Chondrocyte (in vitro differentiated cells): ENCODE measurements at regions not wholly inside any gene's neighbourhood (a gene's known extent, or its start where the extent isn't known, plus 50 kb on each side); places are given as distances from the start of the nearest gene placed in this dataset.
"Not testable (repeated sequence)": the region's sequence is repeated elsewhere in the genome, so short reads cannot be mapped to it uniquely, and the experiment has no call there.

Experiments used
- DNase-seq: peaks from one replicate; pipeline ENCODE4 v3.0.0; 2021; ENCODE audit warnings: mixed read lengths, low spot score
- H3K27ac Mint-ChIP-seq: one replicate; pipeline ENCODE4 v1.8.0; 2021; ENCODE audit warnings: mild to moderate bottlenecking, moderate library complexity, mixed read lengths; ENCODE audit not compliant: unreplicated experiment
- H3K27me3 Mint-ChIP-seq: 2 replicates; pipeline ENCODE4 v1.8.0; 2021; ENCODE audit warnings: low read depth, mixed read lengths
- H3K36me3 Mint-ChIP-seq: 2 replicates; pipeline ENCODE4 v1.8.0; 2021; ENCODE audit warnings: low read depth, mixed read lengths
- H3K4me1 Mint-ChIP-seq: 2 replicates; pipeline ENCODE4 v1.8.0; 2021; ENCODE audit warnings: low read depth, mild to moderate bottlenecking, mixed read lengths
- H3K4me3 Mint-ChIP-seq: one replicate; pipeline ENCODE4 v1.8.0; 2021; ENCODE audit warnings: mild to moderate bottlenecking, moderate library complexity, mixed read lengths; ENCODE audit not compliant: unreplicated experiment
- H3K9me3 Mint-ChIP-seq: 2 replicates; pipeline ENCODE4 v1.8.0; 2021; ENCODE audit warnings: low read depth, mixed read lengths

DNA sequence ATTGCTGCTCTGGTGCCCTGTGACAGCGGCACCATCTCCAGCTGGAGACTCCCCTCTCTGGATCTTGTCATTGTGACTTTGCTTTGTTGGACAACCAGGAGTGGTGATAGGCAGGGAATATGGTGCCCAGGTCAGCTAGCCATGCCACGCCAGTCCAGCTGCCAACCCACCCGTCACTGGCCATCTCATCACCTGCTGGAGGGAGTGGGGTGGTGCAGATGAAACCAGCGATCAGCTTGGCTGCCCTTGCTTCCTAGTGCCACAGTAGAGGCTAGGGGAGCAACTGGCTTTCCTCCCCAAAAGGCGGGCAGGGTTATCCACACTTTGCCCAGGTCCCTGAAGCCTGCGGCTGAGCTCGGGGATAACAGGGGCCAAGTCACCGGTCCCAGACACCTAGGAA is 129.6 kb downstream of the POTEM start:
- not testable (repeated sequence) for H3K27ac Mint-ChIP-seq, H3K4me1 Mint-ChIP-seq, H3K27me3 Mint-ChIP-seq, H3K4me3 Mint-ChIP-seq, H3K9me3 Mint-ChIP-seq, H3K36me3 Mint-ChIP-seq
- DNase-seq = peak; percentile 90

DNA sequence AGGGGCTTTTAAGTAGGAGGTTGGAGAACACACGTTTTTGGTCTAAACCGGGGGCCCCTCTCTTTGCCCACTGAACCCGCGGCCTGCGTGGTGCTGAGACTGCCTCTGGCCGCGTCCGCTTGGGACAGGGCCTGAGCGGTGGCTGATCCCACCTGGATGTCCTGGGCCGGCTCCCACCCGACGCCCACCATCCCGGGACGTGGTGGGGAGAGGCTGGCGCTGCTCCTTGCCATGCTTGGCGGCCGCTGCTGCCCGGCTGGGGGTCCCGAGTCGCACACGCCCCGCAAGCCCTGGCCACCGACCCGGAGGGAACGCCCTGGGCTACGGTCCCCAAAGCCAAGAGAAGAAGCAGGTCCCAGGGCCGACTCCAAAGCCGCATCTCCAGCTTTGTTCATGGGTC is 130.1 kb downstream of the POTEM start:
- H3K4me1 Mint-ChIP-seq, H3K36me3 Mint-ChIP-seq, H3K4me3 Mint-ChIP-seq, H3K27ac Mint-ChIP-seq, H3K9me3 Mint-ChIP-seq, H3K27me3 Mint-ChIP-seq: not testable (repeated sequence)
- DNase-seq = peak; percentile 98

DNA sequence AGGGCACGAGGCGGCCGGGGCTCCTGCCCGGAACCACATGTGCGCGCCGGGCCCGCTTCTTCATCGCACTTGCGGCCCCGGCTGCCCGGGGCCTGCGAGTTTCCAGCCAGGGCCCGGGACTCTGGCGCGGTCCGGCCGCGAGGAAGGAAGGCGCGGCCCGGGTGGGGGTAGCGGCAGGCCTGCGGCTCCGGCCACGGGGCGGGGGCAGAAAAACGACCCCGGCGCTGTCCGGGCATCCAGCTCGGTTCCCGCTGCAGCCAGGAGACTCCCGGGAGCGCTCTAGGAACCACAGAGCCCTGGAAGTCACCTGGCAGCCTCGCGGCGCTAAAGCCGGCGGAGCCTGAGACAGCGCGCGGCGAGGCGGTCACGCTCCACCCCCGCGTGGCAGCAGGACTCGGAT is 130.5 kb downstream of the POTEM start:
- not testable (repeated sequence) for H3K36me3 Mint-ChIP-seq, H3K27ac Mint-ChIP-seq, H3K9me3 Mint-ChIP-seq, H3K4me1 Mint-ChIP-seq, H3K4me3 Mint-ChIP-seq, H3K27me3 Mint-ChIP-seq
- DNase-seq = peak; percentile 96

DNA sequence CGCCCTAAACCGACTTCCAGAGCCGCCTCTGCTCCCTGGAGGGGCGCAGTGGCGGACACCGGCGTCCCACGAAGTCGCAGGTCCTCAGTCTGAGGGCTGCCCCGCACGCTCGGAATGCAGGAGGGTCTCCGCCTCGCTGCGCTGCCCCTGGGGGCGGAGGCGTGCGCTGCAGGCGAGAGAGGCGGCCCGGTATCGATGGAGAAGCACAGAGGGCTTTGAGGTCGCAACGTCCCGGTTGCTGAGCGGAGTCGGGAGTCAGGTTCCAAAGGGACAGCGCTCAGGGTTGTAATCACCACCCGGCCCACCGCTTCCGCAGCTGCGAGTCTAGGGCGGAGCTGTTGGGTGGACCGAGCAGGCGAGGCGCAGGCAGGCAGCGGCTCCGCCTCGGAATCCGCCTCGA is 131.0 kb downstream of the POTEM start:
- peak; percentile 91 for DNase-seq
- not testable (repeated sequence) for H3K9me3 Mint-ChIP-seq, H3K27me3 Mint-ChIP-seq, H3K36me3 Mint-ChIP-seq, H3K4me3 Mint-ChIP-seq, H3K27ac Mint-ChIP-seq, H3K4me1 Mint-ChIP-seq

DNA sequence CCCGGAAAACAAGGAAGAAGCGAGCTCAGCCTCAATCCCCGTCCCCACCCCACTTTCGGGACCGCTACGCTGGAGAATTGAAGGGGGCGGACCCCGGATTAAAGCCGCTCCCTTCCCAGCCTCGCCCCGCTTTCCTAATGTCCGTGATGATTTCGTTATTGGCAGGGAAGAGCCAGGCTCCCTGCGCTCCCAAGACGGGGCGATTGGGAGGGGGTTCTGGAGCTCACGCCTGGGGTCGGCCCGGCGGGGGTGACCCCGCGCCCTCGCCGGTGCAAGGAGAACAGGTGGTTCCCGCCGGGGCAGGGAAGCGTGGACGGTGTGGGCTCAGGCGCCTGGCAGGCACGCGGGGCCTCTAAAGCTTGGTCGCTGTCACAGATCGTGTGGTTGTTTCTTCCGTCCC is 131.5 kb downstream of the POTEM start:
- not testable (repeated sequence) for H3K36me3 Mint-ChIP-seq, H3K4me1 Mint-ChIP-seq, H3K9me3 Mint-ChIP-seq, H3K4me3 Mint-ChIP-seq, H3K27me3 Mint-ChIP-seq, H3K27ac Mint-ChIP-seq
- DNase-seq = peak; percentile 97

DNA sequence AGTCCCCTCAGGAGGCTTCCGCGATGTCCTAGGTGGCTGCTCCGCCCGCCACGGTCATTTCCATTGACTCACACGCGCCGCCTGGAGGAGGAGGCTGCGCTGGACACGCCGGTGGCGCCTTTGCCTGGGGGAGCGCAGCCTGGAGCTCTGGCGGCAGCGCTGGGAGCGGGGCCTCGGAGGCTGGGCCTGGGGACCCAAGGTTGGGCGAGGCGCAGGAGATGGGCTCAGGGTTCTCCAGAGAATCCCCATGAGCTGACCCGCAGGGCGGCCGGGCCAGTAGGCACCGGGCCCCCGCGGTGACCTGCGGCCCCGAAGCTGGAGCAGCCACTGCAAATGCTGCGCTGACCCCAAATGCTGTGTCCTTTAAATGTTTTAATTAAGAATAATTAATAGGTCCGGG is 132.1 kb downstream of the POTEM start:
- not testable (repeated sequence) for H3K9me3 Mint-ChIP-seq, H3K27me3 Mint-ChIP-seq, H3K4me1 Mint-ChIP-seq, H3K4me3 Mint-ChIP-seq, H3K36me3 Mint-ChIP-seq, H3K27ac Mint-ChIP-seq
- DNase-seq = peak; percentile 86

DNA sequence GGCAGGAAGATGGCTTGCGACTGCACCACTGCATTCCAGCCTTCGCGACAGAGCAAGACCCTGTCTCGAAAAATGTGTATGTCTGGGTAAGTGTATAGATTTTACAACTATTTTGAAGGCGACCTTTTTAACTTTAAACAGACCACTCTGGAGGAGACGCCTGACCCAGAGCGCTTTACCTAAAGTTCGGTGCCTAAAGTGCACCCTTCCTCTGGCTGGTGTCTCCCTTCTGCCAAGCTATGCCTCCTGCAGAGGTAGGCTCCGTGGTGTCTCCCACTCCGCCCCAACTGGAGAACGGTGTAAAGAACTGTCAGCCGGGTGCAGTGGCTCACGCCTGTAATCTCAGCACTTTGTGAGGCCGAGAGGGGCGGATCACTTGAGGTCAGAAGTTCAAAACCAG is 132.7 kb downstream of the POTEM start:
- DNase-seq = peak; percentile 53
- H3K9me3 Mint-ChIP-seq, H3K4me1 Mint-ChIP-seq, H3K27me3 Mint-ChIP-seq, H3K27ac Mint-ChIP-seq, H3K36me3 Mint-ChIP-seq, H3K4me3 Mint-ChIP-seq: not testable (repeated sequence)

DNA sequence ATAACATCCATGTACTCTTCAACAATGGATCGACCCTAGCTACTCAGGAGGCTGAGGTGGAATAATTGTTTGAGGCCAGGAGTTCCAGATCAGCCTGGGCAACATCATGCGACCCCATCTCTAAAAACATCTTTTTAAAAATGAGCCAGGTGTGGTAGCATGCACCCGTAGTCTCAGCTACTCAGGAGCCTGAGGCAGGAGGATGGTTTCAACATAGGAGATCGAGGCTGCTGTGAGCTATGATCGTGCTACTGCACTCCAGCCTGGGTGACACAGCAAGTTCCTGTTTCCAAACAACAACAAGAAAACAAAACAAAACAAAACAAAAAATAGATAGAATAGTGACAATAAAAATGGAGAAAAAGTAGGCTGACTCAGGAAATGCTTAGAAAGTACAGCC is 138.3 kb downstream of the POTEM start:
- not testable (repeated sequence) for H3K9me3 Mint-ChIP-seq, H3K27me3 Mint-ChIP-seq, H3K4me1 Mint-ChIP-seq, H3K4me3 Mint-ChIP-seq, H3K27ac Mint-ChIP-seq, H3K36me3 Mint-ChIP-seq, DNase-seq

DNA sequence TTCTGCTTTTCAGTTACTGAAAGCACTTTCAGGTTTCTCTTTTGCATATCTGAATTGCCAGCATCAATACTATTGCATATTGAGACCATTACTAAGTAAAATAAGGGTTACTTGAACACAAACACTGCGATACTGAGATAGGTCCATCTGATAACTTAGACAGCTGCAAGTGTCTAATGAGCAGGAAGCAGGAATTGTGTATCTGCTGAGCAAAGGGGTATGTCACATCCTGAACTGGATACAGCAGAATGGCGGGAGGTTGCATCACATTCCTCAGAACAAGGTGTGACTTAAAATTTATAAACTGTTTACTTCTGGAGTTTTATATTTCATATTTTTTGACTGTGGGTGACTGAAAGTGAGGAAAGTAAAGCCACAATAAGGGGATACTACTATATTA is 142.7 kb downstream of the POTEM start:
- not testable (repeated sequence) for H3K27ac Mint-ChIP-seq, DNase-seq, H3K27me3 Mint-ChIP-seq, H3K4me3 Mint-ChIP-seq, H3K9me3 Mint-ChIP-seq, H3K36me3 Mint-ChIP-seq, H3K4me1 Mint-ChIP-seq

DNA sequence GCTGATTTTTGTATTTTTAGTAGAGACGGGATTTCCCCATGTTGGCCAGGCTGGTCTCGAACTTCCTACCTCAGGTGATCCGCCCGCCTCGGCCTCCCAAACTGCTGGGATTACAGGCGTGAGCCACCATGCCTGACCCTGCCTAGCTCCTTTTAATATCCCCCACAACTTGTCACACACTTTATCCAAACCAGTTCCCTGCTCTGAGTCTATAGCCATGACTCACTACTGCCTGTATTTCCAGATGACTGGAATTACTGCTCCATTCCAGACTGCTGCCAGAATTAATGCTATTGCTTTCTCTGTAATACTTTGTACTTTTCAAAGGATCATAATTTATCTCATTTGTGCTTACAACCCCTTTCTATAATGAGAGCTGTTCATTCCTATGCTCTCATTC is 153.1 kb downstream of the POTEM start:
- not testable (repeated sequence) for DNase-seq, H3K36me3 Mint-ChIP-seq, H3K4me3 Mint-ChIP-seq, H3K4me1 Mint-ChIP-seq, H3K9me3 Mint-ChIP-seq, H3K27ac Mint-ChIP-seq, H3K27me3 Mint-ChIP-seq

DNA sequence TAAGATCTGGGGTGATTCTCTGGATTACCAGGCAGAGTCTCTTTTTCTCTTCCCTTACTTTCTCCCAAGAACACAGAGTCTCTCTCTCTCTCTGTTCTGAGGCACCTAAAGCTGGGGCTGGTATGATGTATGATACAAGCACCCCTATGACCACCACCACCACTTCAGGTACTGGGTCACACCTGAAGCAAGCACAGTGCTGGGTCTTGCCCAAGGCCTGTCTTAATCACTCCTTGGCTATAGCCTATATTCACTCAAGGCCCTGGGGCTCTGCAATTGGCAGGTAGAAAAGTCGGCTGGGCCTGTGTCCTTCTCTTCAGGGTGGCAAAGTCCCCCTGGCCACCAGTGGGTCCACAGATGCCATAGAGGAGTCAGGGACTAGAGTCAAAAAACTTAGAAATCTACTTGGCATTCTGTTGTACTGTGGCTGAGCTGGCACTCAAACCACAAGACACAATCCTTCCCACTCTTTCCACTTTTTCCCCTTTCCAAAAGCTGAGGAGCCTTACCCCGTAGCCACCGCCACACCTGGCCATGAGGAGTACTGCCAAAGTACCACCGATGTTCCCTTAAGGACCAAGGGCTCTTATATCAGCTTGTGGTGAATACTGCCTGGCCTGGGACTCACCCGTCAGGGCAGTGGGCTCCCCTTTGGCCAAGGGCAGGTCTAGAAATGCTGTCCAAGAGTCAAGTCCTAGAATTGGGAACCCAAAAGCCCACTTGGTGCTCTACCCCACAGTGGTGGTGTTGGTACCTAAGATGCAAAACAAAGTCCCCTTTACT is 159.2 kb downstream of the POTEM start:
- H3K27me3 Mint-ChIP-seq, H3K27ac Mint-ChIP-seq, H3K4me3 Mint-ChIP-seq, H3K9me3 Mint-ChIP-seq, H3K4me1 Mint-ChIP-seq, DNase-seq, H3K36me3 Mint-ChIP-seq: not testable (repeated sequence)

DNA sequence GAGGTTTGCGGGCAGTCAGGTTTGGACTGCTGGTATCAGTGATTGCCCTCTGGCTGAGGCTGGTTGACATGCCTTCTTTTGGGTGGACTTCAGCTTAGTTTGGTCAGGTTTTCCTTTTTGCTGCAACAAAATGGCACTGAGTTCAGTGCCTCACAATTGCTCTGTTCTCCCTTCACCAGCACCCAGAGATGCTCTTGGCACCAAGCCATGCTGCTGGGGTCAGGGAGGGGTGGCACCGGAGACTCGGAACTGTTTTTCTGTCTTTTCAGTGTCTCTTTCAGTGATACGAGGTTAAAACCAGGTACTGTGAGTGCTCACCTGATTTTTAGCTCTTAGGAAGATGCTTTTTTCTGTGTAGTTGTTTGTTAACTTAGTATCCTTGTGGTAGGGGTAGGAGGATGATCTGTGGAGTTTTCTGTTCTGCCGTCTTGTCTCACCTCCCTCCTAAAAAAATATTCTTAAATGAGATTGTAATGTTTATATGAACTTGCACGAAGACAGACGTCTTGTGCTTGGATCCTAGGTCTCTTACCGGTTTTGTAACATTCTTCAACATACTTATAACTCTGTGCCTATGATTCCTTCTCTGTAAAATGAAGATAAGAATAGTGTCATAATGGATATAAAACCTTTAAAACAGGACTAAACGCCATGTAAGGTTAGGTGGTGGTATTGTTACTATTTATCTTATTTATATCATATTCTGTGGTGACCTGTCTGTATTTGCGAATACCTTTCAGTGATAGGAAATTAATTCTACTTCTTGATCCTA is 160.6 kb downstream of the POTEM start:
- H3K27me3 Mint-ChIP-seq, H3K9me3 Mint-ChIP-seq, H3K27ac Mint-ChIP-seq, H3K4me3 Mint-ChIP-seq, DNase-seq, H3K4me1 Mint-ChIP-seq, H3K36me3 Mint-ChIP-seq: not testable (repeated sequence)

DNA sequence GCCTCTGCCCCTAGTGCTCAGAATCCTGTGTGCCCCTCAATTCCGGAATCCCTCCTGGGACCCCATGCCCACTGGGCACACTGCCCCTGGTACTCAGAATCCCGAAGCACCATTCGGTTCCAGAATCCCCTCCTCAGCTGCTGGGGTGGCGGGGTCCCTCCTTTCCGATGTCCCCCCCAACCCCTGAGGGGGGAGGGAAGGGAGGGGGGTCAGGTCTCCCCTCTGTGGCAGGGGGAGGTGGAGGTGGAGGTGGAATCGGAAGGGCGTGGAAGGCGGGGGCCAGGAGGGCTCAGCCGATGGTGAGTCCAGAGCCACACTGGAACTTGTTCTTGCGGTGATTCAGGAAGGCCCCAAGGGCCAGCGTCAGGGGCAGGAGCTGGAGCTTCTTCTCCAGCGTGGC is 164.3 kb downstream of the POTEM start:
- not testable (repeated sequence) for H3K27ac Mint-ChIP-seq, DNase-seq, H3K36me3 Mint-ChIP-seq, H3K4me1 Mint-ChIP-seq, H3K27me3 Mint-ChIP-seq, H3K9me3 Mint-ChIP-seq, H3K4me3 Mint-ChIP-seq
